HFFc6 (cell line): ENCODE measurements at regions not wholly inside any gene's neighbourhood (a gene's known extent, or its start where the extent isn't known, plus 50 kb on each side); places are given as distances from the start of the nearest gene placed in this dataset.

Source experiments
- DNase-seq: peaks from one replicate; pipeline ENCODE4 v3.0.0-alpha.2; 2018
- H3K27ac Mint-ChIP-seq: 2 replicates; pipeline ENCODE4 v1.8.0; 2020; ENCODE audit warnings: mild to moderate bottlenecking, mixed read lengths
- H3K27me3 Mint-ChIP-seq: 2 replicates; pipeline ENCODE4 v1.8.0; 2021; ENCODE audit warnings: mild to moderate bottlenecking, moderate library complexity, mixed read lengths; ENCODE audit not compliant: insufficient read depth
- H3K36me3 Mint-ChIP-seq: 2 replicates; pipeline ENCODE4 v1.8.0; 2021; ENCODE audit warnings: low read depth, mixed read lengths
- H3K4me1 Mint-ChIP-seq: 2 replicates; pipeline ENCODE4 v1.8.0; 2020; ENCODE audit warnings: low read depth, mixed read lengths
- H3K4me3 Mint-ChIP-seq: 2 replicates; pipeline ENCODE4 v1.8.0; 2020; ENCODE audit warnings: mild to moderate bottlenecking, moderate library complexity, mixed read lengths
- H3K9me3 Mint-ChIP-seq: 2 replicates; pipeline ENCODE4 v1.8.0; 2020; ENCODE audit warnings: mild to moderate bottlenecking, mixed read lengths
- CTCF ChIP-seq: fragments of 200-600 bp; sonication (generic); IDR thresholded peaks from 2 replicates; pipeline ENCODE4 v1.5.0; 2021; ENCODE audit warnings: antibody characterized with exemption, mild to moderate bottlenecking

GRCh38 chr6:14674867-14675648 is 557.5 kb downstream of the CD83 start:
- no peaks in the 10 kb centered on the region for H3K9me3 Mint-ChIP-seq
- no peak overlapping the region for H3K27ac Mint-ChIP-seq
- peaks cover 67% of the 10 kb centered on the region for H3K4me1 Mint-ChIP-seq
- DNase-seq, result no peak
- no peaks in the 10 kb centered on the region; the same call in 1 of the 2 replicates for H3K27me3 Mint-ChIP-seq
- no peaks in the 10 kb centered on the region for H3K36me3 Mint-ChIP-seq
- H3K4me3 Mint-ChIP-seq, result no peak overlapping the region
- no peak for TF ChIP-seq CTCF

- no peaks in the 10 kb centered on the region for H3K9me3 Mint-ChIP-seq
- DNase-seq, result no peak
- peak overlapping the region; percentile 19; the same call in 1 of the 2 replicates for H3K27ac Mint-ChIP-seq
- H3K27me3 Mint-ChIP-seq, result no peaks in the 10 kb centered on the region; the same call in 1 of the 2 replicates
- no peaks in the 10 kb centered on the region for H3K36me3 Mint-ChIP-seq
- no peak for TF ChIP-seq CTCF
- peaks cover 57% of the 10 kb centered on the region for H3K4me1 Mint-ChIP-seq
- H3K4me3 Mint-ChIP-seq, result no peak overlapping the region
Measured at GRCh38 chr6:14676064-14676463, 558.5 kb downstream of the CD83 start.

GRCh38 chr6:14676977-14677781 is 559.6 kb downstream of the CD83 start:
- no peaks in the 10 kb centered on the region for H3K36me3 Mint-ChIP-seq
- H3K27me3 Mint-ChIP-seq, result no peaks in the 10 kb centered on the region; the same call in 1 of the 2 replicates
- H3K27ac Mint-ChIP-seq, result no peak overlapping the region
- DNase-seq, result no peak
- no peaks in the 10 kb centered on the region for H3K9me3 Mint-ChIP-seq
- TF ChIP-seq CTCF, result no peak
- peaks cover 50% of the 10 kb centered on the region for H3K4me1 Mint-ChIP-seq
- H3K4me3 Mint-ChIP-seq, result no peak overlapping the region

- H3K9me3 Mint-ChIP-seq, result no peaks in the 10 kb centered on the region
- H3K27me3 Mint-ChIP-seq, result no peaks in the 10 kb centered on the region
- H3K36me3 Mint-ChIP-seq, result peaks cover 4% of the 10 kb centered on the region; the same call in 1 of the 2 replicates
- H3K27ac Mint-ChIP-seq, result no peak overlapping the region
- no peak overlapping the region for H3K4me3 Mint-ChIP-seq
- peaks cover 17% of the 10 kb centered on the region for H3K4me1 Mint-ChIP-seq
- TF ChIP-seq CTCF, result no peak
- no peak for DNase-seq
Measured at GRCh38 chr6:14681699-14682487, 564.0 kb upstream of the JARID2 start.

GRCh38 chr6:14682812-14683211 is 563.1 kb upstream of the JARID2 start:
- no peak overlapping the region for H3K4me3 Mint-ChIP-seq
- TF ChIP-seq CTCF, result no peak
- H3K27me3 Mint-ChIP-seq, result no peaks in the 10 kb centered on the region
- H3K36me3 Mint-ChIP-seq, result peaks cover 4% of the 10 kb centered on the region; the same call in 1 of the 2 replicates
- H3K9me3 Mint-ChIP-seq, result no peaks in the 10 kb centered on the region
- no peak overlapping the region for H3K27ac Mint-ChIP-seq
- DNase-seq, result peak; percentile 23
- peaks cover 15% of the 10 kb centered on the region for H3K4me1 Mint-ChIP-seq
